ENCODE measurements at regions not wholly inside any gene's neighbourhood (a gene's known extent, or its start where the extent isn't known, plus 50 kb on each side); places are given as distances from the start of the nearest gene placed in this dataset.

DNA sequence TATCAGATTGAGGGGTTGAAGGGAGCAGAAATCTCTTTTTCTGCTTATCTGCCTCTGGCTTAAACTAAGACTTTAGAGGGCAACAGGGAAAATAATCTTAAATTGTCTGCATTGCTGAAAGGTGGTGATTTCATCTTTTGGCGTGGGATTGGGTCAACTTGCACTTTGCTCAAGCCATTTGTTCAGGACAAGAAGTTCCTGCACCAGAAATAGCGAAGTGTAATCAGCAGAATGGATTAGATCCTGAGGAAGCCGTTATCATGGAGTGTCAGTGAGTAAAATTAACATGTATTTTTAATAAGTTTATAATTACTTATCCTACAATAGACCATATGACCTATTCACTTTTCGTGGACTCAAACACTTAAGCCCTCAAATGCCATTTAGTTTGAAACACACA lies 249.3 kb downstream of the CD83 start:
- H3K4me2 ChIP-seq: no peak overlapping the region
- peaks cover 43% of the 10 kb centered on the region for H3K4me1 Mint-ChIP-seq
- H3K27ac Mint-ChIP-seq: 0 out of 2 replicates have a peak overlapping the region, but pooled peaks have one; percentile 73
- H3K79me2 ChIP-seq (replicated peaks; ENCODE audit: insufficient read depth): no peaks in the 10 kb centered on the region
- peak overlapping the region; percentile 75 for H3K27ac ChIP-seq (ENCODE audit: low read depth)
- no peak overlapping the region for H3K4me3 ChIP-seq
- H3K9me2 ChIP-seq (ENCODE audit: insufficient read depth): peaks cover 14% of the 10 kb centered on the region
- H3K4me3 Mint-ChIP-seq: no peak overlapping the region
- ATAC-seq: no peak
- H3K36me3 Mint-ChIP-seq (ENCODE audit: low read depth): peaks cover 6% of the 10 kb centered on the region; the same call in 2 of the 3 replicates
- H2AFZ ChIP-seq: no peak overlapping the region
- H4K20me1 ChIP-seq (replicated peaks; ENCODE audit: insufficient read depth): no peaks in the 10 kb centered on the region
- DNase-seq (ENCODE audit: low spot score): no peak
- no peaks in the 10 kb centered on the region for H3K27me3 ChIP-seq (ENCODE audit: insufficient read depth)
- no peaks in the 10 kb centered on the region for H3F3A ChIP-seq (replicated peaks; ENCODE audit: low read depth)
- no peaks in the 10 kb centered on the region; the same call in 2 of the 3 replicates for H3K9me3 Mint-ChIP-seq
- H3K27me3 Mint-ChIP-seq (ENCODE audit: insufficient read depth, low read depth, poor library complexity): peaks cover 16% of the 10 kb centered on the region
- no peak for TF ChIP-seq CREB1 (CRISPR knock-in tag; IDR thresholded peaks at IDR 0.05; ENCODE audit: low read depth)
- no peak for TF ChIP-seq EZH2 (IDR thresholded peaks at IDR 0.05; ENCODE audit: low read depth, unreplicated experiment)
- TF ChIP-seq NANOG (IDR thresholded peaks at IDR 0.05; ENCODE audit: borderline replicate concordance): no peak
- TF ChIP-seq, protein P1, sequence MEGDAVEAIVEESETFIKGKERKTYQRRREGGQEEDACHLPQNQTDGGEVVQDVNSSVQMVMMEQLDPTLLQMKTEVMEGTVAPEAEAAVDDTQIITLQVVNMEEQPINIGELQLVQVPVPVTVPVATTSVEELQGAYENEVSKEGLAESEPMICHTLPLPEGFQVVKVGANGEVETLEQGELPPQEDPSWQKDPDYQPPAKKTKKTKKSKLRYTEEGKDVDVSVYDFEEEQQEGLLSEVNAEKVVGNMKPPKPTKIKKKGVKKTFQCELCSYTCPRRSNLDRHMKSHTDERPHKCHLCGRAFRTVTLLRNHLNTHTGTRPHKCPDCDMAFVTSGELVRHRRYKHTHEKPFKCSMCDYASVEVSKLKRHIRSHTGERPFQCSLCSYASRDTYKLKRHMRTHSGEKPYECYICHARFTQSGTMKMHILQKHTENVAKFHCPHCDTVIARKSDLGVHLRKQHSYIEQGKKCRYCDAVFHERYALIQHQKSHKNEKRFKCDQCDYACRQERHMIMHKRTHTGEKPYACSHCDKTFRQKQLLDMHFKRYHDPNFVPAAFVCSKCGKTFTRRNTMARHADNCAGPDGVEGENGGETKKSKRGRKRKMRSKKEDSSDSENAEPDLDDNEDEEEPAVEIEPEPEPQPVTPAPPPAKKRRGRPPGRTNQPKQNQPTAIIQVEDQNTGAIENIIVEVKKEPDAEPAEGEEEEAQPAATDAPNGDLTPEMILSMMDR (conservative IDR thresholded peaks at IDR 0.05; ENCODE audit: low read depth in 2 of 2): no peak
- TF ChIP-seq, protein P2, sequence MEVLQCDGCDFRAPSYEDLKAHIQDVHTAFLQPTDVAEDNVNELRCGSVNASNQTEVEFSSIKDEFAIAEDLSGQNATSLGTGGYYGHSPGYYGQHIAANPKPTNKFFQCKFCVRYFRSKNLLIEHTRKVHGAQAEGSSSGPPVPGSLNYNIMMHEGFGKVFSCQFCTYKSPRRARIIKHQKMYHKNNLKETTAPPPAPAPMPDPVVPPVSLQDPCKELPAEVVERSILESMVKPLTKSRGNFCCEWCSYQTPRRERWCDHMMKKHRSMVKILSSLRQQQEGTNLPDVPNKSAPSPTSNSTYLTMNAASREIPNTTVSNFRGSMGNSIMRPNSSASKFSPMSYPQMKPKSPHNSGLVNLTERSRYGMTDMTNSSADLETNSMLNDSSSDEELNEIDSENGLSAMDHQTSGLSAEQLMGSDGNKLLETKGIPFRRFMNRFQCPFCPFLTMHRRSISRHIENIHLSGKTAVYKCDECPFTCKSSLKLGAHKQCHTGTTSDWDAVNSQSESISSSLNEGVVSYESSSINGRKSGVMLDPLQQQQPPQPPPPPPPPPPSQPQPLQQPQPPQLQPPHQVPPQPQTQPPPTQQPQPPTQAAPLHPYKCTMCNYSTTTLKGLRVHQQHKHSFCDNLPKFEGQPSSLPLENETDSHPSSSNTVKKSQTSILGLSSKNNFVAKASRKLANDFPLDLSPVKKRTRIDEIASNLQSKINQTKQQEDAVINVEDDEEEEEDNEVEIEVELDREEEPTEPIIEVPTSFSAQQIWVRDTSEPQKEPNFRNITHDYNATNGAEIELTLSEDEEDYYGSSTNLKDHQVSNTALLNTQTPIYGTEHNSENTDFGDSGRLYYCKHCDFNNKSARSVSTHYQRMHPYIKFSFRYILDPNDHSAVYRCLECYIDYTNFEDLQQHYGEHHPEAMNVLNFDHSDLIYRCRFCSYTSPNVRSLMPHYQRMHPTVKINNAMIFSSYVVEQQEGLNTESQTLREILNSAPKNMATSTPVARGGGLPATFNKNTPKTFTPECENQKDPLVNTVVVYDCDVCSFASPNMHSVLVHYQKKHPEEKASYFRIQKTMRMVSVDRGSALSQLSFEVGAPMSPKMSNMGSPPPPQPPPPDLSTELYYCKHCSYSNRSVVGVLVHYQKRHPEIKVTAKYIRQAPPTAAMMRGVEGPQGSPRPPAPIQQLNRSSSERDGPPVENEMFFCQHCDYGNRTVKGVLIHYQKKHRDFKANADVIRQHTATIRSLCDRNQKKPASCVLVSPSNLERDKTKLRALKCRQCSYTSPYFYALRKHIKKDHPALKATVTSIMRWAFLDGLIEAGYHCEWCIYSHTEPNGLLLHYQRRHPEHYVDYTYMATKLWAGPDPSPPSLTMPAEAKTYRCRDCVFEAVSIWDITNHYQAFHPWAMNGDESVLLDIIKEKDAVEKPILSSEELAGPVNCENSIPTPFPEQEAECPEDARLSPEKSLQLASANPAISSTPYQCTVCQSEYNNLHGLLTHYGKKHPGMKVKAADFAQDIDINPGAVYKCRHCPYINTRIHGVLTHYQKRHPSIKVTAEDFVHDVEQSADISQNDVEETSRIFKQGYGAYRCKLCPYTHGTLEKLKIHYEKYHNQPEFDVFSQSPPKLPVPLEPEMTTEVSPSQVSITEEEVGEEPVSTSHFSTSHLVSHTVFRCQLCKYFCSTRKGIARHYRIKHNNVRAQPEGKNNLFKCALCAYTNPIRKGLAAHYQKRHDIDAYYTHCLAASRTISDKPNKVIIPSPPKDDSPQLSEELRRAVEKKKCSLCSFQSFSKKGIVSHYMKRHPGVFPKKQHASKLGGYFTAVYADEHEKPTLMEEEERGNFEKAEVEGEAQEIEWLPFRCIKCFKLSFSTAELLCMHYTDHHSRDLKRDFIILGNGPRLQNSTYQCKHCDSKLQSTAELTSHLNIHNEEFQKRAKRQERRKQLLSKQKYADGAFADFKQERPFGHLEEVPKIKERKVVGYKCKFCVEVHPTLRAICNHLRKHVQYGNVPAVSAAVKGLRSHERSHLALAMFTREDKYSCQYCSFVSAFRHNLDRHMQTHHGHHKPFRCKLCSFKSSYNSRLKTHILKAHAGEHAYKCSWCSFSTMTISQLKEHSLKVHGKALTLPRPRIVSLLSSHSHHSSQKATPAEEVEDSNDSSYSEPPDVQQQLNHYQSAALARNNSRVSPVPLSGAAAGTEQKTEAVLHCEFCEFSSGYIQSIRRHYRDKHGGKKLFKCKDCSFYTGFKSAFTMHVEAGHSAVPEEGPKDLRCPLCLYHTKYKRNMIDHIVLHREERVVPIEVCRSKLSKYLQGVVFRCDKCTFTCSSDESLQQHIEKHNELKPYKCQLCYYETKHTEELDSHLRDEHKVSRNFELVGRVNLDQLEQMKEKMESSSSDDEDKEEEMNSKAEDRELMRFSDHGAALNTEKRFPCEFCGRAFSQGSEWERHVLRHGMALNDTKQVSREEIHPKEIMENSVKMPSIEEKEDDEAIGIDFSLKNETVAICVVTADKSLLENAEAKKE (CRISPR knock-in tag; IDR thresholded peaks at IDR 0.05): no peak
- TF ChIP-seq JUNB (IDR thresholded peaks at IDR 0.05; ENCODE audit: unreplicated experiment): no peak
- TF ChIP-seq, protein P3, sequence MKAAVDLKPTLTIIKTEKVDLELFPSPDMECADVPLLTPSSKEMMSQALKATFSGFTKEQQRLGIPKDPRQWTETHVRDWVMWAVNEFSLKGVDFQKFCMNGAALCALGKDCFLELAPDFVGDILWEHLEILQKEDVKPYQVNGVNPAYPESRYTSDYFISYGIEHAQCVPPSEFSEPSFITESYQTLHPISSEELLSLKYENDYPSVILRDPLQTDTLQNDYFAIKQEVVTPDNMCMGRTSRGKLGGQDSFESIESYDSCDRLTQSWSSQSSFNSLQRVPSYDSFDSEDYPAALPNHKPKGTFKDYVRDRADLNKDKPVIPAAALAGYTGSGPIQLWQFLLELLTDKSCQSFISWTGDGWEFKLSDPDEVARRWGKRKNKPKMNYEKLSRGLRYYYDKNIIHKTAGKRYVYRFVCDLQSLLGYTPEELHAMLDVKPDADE (IDR thresholded peaks at IDR 0.05): no peak
- TF ChIP-seq POLR2AphosphoS5 (IDR thresholded peaks at IDR 0.05; ENCODE audit: low read depth): no peak
- H3K4me1 ChIP-seq (ENCODE audit: insufficient read depth): peaks cover 34% of the 10 kb centered on the region
- no peaks in the 10 kb centered on the region for H3K36me3 ChIP-seq (ENCODE audit: insufficient read depth)
